ENCODE measurements at regions not wholly inside any gene's neighbourhood (a gene's known extent, or its start where the extent isn't known, plus 50 kb on each side); places are given as distances from the start of the nearest gene placed in this dataset.

DNA sequence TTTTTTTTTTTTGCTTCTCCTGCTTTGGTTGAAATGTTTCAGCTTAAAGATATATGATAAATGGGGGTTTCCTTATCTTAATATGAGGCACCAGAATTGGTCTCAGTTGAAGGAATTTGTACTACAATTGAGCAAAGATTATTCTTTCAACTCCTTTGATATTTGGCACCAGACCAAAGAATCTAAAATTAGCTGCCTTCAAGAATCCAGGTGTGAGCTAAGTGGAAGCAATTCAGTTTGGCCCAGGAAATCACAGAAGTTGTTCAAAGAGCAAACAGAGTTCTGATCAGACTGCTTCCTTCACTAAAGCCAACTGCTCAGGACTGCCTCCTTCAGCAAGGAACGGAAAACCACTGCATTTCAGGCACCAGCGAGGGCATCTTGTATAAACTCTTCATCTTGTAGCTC, 68.3 kb upstream of the BCAR3 start:
- H3K27ac ChIP-seq (ENCODE audit: poor library complexity, severe bottlenecking), result peak overlapping the region; percentile 100
- no peak for DNase-seq (ENCODE audit: low spot score)
- ATAC-seq (ENCODE audit: low read depth), result 0 out of 3 replicates have a peak, but pooled peaks have one; percentile 7
- H3K27me3 ChIP-seq (ENCODE audit: insufficient read depth, poor library complexity, severe bottlenecking), result no peaks in the 10 kb centered on the region
- TF ChIP-seq, protein P1, sequence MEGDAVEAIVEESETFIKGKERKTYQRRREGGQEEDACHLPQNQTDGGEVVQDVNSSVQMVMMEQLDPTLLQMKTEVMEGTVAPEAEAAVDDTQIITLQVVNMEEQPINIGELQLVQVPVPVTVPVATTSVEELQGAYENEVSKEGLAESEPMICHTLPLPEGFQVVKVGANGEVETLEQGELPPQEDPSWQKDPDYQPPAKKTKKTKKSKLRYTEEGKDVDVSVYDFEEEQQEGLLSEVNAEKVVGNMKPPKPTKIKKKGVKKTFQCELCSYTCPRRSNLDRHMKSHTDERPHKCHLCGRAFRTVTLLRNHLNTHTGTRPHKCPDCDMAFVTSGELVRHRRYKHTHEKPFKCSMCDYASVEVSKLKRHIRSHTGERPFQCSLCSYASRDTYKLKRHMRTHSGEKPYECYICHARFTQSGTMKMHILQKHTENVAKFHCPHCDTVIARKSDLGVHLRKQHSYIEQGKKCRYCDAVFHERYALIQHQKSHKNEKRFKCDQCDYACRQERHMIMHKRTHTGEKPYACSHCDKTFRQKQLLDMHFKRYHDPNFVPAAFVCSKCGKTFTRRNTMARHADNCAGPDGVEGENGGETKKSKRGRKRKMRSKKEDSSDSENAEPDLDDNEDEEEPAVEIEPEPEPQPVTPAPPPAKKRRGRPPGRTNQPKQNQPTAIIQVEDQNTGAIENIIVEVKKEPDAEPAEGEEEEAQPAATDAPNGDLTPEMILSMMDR (IDR thresholded peaks at IDR 0.05; ENCODE audit: poor library complexity, severe bottlenecking), result peak; percentile 36
- peaks cover 26% of the 10 kb centered on the region for H3K4me1 ChIP-seq (ENCODE audit: insufficient read depth, poor library complexity, severe bottlenecking)
- peaks cover 29% of the 10 kb centered on the region for H3K36me3 ChIP-seq (ENCODE audit: low read depth)
- H3K4me3 ChIP-seq (ENCODE audit: severe bottlenecking), result no peak overlapping the region
- no peaks in the 10 kb centered on the region for H3K9me3 ChIP-seq (ENCODE audit: severe bottlenecking)

DNA sequence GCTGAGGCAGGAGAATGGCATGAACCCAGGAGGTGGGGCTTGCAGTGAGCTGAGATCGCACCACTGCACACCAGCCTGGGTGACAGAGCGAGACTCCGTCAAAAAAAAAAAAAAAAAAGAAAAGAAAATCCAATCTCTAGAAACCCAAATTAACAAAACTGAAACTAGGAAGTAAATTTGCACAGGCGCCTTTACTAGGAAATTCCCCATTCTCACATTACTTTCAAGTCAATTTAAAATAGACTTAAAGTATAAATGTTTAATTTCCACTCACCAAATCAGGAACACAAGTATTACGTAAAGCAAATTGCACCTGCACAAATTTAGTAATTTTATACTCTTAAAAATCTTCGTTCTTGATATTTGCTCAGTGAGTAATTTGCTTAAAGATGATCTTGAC, 67.8 kb upstream of the BCAR3 start:
- H3K36me3 ChIP-seq (ENCODE audit: low read depth), result peaks cover 24% of the 10 kb centered on the region
- no peak overlapping the region for H3K4me3 ChIP-seq (ENCODE audit: severe bottlenecking)
- peaks cover 22% of the 10 kb centered on the region for H3K4me1 ChIP-seq (ENCODE audit: insufficient read depth, poor library complexity, severe bottlenecking)
- no peaks in the 10 kb centered on the region for H3K27me3 ChIP-seq (ENCODE audit: insufficient read depth, poor library complexity, severe bottlenecking)
- H3K9me3 ChIP-seq (ENCODE audit: severe bottlenecking), result no peaks in the 10 kb centered on the region
- H3K27ac ChIP-seq (ENCODE audit: poor library complexity, severe bottlenecking), result peak overlapping the region; percentile 100
- DNase-seq (ENCODE audit: low spot score) (no peak), ATAC-seq (ENCODE audit: low read depth) (no peak)
- TF ChIP-seq, protein P1 (IDR thresholded peaks at IDR 0.05; ENCODE audit: poor library complexity, severe bottlenecking), result no peak

DNA sequence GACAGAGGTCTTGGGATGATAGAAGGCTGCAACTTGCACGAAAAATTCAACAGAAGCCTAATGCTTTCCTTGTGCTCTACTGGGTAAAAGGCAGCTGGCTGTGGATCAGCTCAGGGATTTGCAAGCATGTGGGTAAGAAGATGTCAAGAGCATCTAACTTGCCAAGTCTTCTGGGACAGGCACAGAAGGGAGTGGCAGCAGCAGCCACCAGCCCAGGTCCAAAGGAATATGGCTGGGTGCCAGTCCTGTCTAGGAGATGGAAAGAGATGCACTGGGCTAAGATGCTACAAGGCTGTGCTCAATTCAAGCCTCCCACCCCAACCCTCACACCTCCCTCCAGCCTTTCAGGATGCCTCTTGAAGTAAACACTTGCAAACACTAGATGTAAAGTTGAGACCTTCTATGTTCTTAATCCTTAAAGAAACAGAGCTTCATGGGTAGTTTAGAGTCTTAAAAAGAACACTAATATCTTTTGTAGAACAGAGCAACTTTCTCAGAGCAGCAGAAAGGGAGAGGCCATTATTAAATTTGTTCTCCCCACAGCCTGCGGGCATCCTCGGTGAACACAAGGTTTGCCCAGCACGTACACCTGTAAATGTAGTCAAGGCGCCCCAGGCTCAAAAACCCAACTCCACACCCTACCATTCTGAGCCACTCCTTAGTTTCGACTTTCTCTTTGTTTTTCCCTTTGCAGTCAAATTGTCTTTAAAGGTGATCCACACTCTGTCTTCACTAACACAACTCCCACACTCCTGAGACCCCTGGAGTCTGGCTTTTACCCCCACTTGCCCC, 64.6 kb upstream of the BCAR3 start:
- Histone ChIP-seq H3K27me3 (ENCODE audit: insufficient read depth, poor library complexity, severe bottlenecking) (no peaks in the 10 kb centered on the region), H3K27ac (ENCODE audit: poor library complexity, severe bottlenecking) (peak overlapping the region; percentile 16), H3K36me3 (ENCODE audit: low read depth) (no peaks in the 10 kb centered on the region), H3K4me3 (ENCODE audit: severe bottlenecking) (no peak overlapping the region), H3K4me1 (ENCODE audit: insufficient read depth, poor library complexity, severe bottlenecking) (peaks cover 13% of the 10 kb centered on the region), H3K9me3 (ENCODE audit: severe bottlenecking) (no peaks in the 10 kb centered on the region)
- TF ChIP-seq, protein P1 (IDR thresholded peaks at IDR 0.05; ENCODE audit: poor library complexity, severe bottlenecking), result no peak
- ATAC-seq (ENCODE audit: low read depth) (no peak), DNase-seq (ENCODE audit: low spot score) (no peak)

DNA sequence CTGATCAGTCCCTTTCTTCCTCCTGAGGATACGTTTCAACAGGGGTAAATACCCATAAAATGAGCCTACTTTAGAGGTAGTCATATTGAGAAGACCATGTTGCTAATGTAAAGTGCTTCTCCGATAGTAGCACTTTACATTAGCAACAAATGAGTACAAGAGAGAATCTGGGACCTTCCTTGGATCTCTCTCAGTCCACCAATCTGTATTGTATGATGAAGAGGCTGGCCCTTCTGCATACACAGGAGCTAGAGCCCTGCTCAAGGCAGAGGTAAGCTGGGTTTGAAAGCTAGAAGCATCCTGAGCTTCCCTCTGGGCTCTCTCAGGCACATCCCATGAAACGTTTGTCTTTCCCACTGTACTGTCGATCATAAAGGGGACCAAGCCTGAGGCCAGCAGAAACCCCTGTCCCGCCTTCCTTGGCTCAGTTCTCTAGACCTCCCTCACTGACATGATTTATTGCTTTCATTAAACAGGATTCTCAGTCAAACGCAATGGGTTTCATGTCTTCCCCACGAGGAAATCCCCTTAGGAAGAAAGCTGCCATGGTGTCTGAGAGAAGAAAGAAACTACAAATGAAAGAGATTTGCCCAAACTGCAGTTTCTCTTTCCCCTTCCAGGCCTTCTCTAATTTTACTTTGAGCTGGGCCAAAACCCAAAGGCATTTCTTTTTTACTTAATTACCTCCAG, 62.8 kb upstream of the BCAR3 start:
- peaks cover 2% of the 10 kb centered on the region for H3K4me1 ChIP-seq (ENCODE audit: insufficient read depth, poor library complexity, severe bottlenecking)
- no peak for DNase-seq (ENCODE audit: low spot score)
- no peaks in the 10 kb centered on the region for H3K36me3 ChIP-seq (ENCODE audit: low read depth)
- TF ChIP-seq, protein P1 (IDR thresholded peaks at IDR 0.05; ENCODE audit: poor library complexity, severe bottlenecking), result no peak
- H3K27me3 ChIP-seq (ENCODE audit: insufficient read depth, poor library complexity, severe bottlenecking), result no peaks in the 10 kb centered on the region
- no peak overlapping the region for H3K4me3 ChIP-seq (ENCODE audit: severe bottlenecking)
- no peaks in the 10 kb centered on the region for H3K9me3 ChIP-seq (ENCODE audit: severe bottlenecking)
- peak overlapping the region; percentile 16 for H3K27ac ChIP-seq (ENCODE audit: poor library complexity, severe bottlenecking)
- peak; percentile 4; the same call in 2 of the 3 replicates for ATAC-seq (ENCODE audit: low read depth)

Measured in RWPE2 (cell line).